Cardiac muscle cell (in vitro differentiated cells and primary cell): ENCODE measurements at regions not wholly inside any gene's neighbourhood (a gene's known extent, or its start where the extent isn't known, plus 50 kb on each side); places are given as distances from the start of the nearest gene placed in this dataset.

Experiments
- DNase-seq, 2 donors: peaks; one replicate each; pipeline versions ENCODE4 v3.0.0 to v3.0.0-alpha.2; 2010 to 2017; ENCODE audit warnings: low read depth in 1 of 2, low spot score in 1 of 2
- H3K27ac ChIP-seq: fragments of 200-600 bp; sonication (generic); 2 replicates; pipeline ENCODE4 v1.5.1; 2016
- H3K27me3 ChIP-seq: fragments of 200-600 bp; sonication (generic); 2 replicates; pipeline ENCODE4 v1.6.0; 2016; ENCODE audit warnings: control low read depth
- H3K36me3 ChIP-seq: fragments of 200-600 bp; sonication (generic); 2 replicates; pipeline ENCODE4 v1.5.1; 2016; ENCODE audit warnings: control low read depth
- H3K4me1 ChIP-seq: fragments of 200-600 bp; sonication (generic); 2 replicates; pipeline ENCODE4 v1.8.1; 2017; ENCODE audit warnings: low read depth, mild to moderate bottlenecking, mixed run types
- H3K4me3 ChIP-seq: fragments of 200-600 bp; sonication (generic); 2 replicates; pipeline ENCODE4 v1.5.1; 2016; ENCODE audit warnings: mild to moderate bottlenecking
- H3K9me3 ChIP-seq: fragments of 200-600 bp; sonication (generic); 2 replicates; pipeline ENCODE4 v1.5.1; 2017; ENCODE audit warnings: low read depth, mild to moderate bottlenecking, control low read depth
- CTCF ChIP-seq: IDR thresholded peaks from 2 replicates; pipeline ENCODE4 v1.5.1; 2012; ENCODE audit warnings: low read depth, mild to moderate bottlenecking, low read length

- Histone ChIP-seq H3K36me3 (no peaks in the 10 kb centered on the region), H3K27me3 (no peaks in the 10 kb centered on the region), H3K27ac (no peak overlapping the region), H3K4me1 (no peaks in the 10 kb centered on the region), H3K9me3 (no peaks in the 10 kb centered on the region), H3K4me3 (no peak overlapping the region)
- TF ChIP-seq CTCF: no peak
- no peak for DNase-seq
Observed at GRCh38 chr6:80623066-80623815, 516.8 kb downstream of the BCKDHB start.

GRCh38 chr6:80622641-80623040, 516.2 kb downstream of the BCKDHB start:
- no peaks in the 10 kb centered on the region for H3K4me1 ChIP-seq
- no peak for DNase-seq

GRCh38 chr6:80618953-80619352, 512.5 kb downstream of the BCKDHB start:
- Histone ChIP-seq H3K4me1 (no peaks in the 10 kb centered on the region), H3K9me3 (no peaks in the 10 kb centered on the region), H3K27me3 (no peaks in the 10 kb centered on the region), H3K27ac (no peak overlapping the region), H3K36me3 (no peaks in the 10 kb centered on the region), H3K4me3 (no peak overlapping the region)
- no peak for TF ChIP-seq CTCF
- DNase-seq: peak in 1 of 2 donors; percentile 50

More at GRCh38 chr6:80622641-80623040, 516.2 kb downstream of the BCKDHB start:
- Histone ChIP-seq H3K4me3 (no peak overlapping the region), H3K9me3 (no peaks in the 10 kb centered on the region), H3K27me3 (no peaks in the 10 kb centered on the region), H3K27ac (no peak overlapping the region), H3K36me3 (no peaks in the 10 kb centered on the region)
- TF ChIP-seq CTCF: no peak

GRCh38 chr6:80610846-80611245, 504.4 kb downstream of the BCKDHB start:
- no peaks in the 10 kb centered on the region for H3K4me1 ChIP-seq
- no peaks in the 10 kb centered on the region for H3K36me3 ChIP-seq
- no peak overlapping the region for H3K4me3 ChIP-seq
- H3K9me3 ChIP-seq: no peaks in the 10 kb centered on the region
- no peak overlapping the region for H3K27ac ChIP-seq
- peak in 1 of 2 donors; percentile 10 for DNase-seq
- TF ChIP-seq CTCF: no peak
- no peaks in the 10 kb centered on the region for H3K27me3 ChIP-seq

DNA sequence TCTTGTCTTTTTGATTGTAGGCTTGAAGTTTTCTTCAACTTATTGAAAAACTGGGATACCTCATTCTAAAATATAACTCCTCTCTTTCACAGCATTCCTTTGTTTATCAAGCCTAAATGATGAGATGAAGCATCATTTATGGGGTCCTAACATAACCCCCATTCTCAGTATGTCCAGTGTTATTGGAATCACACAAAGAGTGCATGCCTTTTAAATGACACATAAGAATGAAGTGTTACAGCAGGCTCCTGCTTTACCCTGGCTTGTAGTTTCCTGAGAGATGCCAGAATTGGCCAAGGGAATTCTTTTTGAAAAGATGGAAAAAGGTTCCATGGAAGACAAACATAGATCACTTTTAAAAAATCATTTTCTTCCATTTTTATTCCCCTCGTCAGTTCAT, 502.4 kb downstream of the BCKDHB start:
- H3K4me1 ChIP-seq: no peaks in the 10 kb centered on the region
- no peak overlapping the region for H3K27ac ChIP-seq
- H3K9me3 ChIP-seq: no peaks in the 10 kb centered on the region
- peak in 1 of 2 donors; percentile 18 for DNase-seq
- no peak overlapping the region for H3K4me3 ChIP-seq
- TF ChIP-seq CTCF: no peak
- H3K27me3 ChIP-seq: no peaks in the 10 kb centered on the region
- H3K36me3 ChIP-seq: no peaks in the 10 kb centered on the region
